ENCODE measurements at regions not wholly inside any gene's neighbourhood (a gene's known extent, or its start where the extent isn't known, plus 50 kb on each side); places are given as distances from the start of the nearest gene placed in this dataset.

- TF ChIP-seq CTCF (IDR thresholded peaks at IDR 0.05) = no peak
- TF ChIP-seq POLR2A (IDR thresholded peaks at IDR 0.05; ENCODE audit: low read length) = no peak
These were observed 121.5 kb downstream of the INSIG2 start for GRCh38 chr2:118209727-118210126.
